AML-193 (cell line): ENCODE measurements at regions not wholly inside any gene's neighbourhood (a gene's known extent, or its start where the extent isn't known, plus 50 kb on each side); places are given as distances from the start of the nearest gene placed in this dataset.
"Not testable (repeated sequence)": the region's sequence is repeated elsewhere in the genome, so short reads cannot be mapped to it uniquely, and the experiment has no call there.

Experiments used
- DNase-seq, 2 experiments: peaks; one replicate each; lab custom pipeline; 2025; lab: John Stamatoyannopoulos, UW

DNA sequence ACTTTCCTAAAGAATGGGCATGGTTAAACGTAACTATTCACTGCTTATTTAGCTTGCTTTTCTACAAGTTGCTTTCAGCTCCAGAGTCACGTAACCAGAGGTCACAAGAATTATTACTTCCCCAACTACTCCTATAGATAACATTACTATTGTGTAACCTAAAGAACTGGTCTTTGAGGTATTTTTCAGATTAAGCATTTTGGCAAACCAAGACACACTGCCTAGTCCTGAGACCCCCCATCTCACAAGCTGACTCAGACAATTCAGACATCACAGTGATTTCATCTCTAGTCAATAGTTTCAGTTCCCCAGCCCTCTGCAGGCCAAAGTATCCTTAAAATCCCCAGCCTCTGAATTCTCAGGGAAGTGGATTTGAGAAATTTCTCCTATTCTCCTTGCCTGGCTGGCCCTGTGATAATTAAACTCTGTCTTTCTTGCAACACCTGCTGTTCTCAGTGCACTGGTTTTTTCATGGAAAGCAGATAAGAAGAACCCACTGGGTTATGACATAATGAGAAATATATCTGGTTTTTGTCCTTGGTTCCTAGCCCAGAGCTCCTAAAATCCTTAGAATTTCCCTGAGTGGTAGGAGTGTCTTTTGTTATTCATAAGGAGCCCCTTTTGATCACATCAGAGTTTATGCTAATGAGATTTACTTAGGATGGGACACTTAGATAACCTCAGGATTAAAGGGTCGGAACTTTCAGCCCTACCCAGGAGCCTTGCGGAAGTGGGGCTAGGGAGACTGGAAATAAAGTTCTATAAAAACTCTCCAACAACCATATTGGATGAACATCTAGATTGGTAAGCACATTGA lies 1310.8 kb upstream of the CHAC2 start:
- no peak for DNase-seq

DNA sequence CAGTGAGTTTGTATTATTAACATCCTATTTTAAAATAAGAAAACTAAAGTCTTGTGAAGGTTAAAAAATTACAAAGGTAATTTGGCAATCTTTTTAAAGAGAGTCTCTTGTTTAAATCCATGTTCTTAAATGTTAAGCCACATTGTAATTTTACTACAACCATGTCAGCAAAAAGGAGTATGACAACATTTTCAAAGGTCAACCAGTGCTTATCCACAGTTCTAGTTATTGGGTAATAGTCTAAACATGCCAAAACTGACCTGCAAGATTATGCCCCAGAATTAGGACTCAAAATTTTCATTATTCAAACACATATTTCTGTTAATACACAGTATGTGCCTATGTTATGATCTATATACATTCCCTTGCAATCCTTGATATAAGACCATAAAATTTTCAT lies 1312.6 kb upstream of the CHAC2 start:
- no peak for DNase-seq

DNA sequence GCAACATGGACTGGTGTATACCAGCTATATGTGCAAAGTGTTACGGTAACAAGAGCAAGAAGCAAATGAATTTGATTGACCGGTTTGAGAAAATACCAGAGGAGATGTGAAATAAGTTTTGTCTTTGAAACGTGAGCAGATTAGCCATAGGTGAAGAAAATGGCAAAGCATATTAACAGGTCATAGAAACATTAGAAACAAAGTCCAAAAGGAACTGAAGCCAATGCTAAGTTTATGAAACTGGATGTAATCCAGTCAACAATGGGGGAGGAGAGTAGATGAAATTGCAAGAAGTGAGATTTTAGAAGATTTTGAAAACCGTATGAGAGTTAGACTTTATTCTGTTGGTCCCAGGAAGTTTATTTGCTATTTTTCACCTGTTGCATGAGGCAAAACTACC lies 1315.4 kb upstream of the CHAC2 start:
- no peak for DNase-seq

DNA sequence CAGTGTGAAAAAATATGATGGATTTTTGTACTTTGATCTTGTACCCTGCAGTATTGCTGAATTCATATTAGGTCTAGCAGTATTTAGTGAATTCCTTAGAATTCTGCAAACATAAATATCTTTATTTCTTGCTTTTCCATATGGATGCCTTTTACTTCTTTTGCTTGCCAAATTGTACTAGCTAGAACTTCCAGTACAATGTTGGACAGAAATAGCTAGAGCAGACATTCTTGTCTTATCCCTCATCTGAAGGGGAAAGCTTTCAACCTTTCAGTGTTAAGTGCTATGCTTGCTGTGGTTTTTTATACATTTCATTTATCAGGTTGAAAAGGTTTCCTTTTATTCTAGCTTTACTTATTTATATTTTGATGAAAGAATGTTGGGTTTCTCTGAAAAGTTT lies 1321.9 kb upstream of the CHAC2 start:
- no peak for DNase-seq

DNA sequence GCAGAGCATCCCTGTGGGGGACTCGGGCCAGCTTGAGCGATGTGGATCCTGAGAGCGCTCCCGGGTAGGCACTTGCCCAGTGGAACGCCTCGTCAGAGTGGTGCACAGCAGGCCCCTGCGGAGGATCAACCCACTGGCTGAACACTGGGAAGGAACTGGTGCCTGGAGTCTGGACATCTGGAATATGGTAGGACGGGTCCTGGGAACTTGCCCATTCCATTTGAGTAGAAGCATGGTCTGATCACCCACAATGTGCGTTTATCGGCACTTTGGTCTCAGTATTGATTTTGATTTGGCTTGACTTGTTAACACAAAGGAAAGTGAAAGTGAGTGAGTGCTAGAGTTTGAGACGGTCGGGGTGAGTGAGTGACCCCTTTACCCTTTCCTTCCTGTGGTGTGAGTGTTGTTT lies 1336.2 kb upstream of the CHAC2 start:
- no peak for DNase-seq

DNA sequence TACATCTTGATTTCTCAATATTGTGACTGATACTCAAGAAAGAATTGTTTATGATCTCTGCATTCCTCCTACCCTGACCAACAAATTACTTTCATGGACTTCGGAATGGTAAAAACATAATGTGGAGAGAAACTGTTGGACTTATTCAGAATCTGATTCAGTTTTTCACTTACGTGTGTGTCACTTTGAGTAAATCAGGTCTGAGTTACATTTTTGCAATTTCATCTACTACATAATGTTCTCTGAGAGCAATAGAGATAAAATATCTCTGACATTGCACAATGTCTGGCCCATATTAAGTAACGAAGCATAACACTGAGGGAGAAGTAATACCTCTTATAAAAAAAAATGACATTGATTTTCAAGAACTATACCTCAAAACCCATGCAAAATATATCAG lies 1337.9 kb upstream of the CHAC2 start:
- DNase-seq = no peak

DNA sequence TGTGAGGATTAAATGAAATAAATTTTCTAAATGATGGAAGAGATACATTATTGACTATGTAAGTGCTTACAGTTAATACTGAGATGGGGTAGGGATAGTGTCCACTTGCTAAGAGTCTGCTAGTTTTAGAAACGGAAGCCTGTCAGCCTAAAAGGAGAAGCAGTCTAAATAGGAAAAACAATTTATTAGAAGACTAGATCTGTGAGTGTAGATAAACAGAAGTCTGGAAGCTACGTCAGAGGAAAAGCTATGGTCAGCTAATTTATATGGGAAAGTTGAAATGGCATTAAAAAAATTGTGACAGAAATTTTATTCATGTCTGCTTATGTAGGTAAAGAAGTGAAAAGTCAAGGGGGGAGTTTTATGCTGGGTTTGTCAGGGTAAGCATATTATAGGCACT lies 1338.4 kb upstream of the CHAC2 start:
- DNase-seq = no peak

DNA sequence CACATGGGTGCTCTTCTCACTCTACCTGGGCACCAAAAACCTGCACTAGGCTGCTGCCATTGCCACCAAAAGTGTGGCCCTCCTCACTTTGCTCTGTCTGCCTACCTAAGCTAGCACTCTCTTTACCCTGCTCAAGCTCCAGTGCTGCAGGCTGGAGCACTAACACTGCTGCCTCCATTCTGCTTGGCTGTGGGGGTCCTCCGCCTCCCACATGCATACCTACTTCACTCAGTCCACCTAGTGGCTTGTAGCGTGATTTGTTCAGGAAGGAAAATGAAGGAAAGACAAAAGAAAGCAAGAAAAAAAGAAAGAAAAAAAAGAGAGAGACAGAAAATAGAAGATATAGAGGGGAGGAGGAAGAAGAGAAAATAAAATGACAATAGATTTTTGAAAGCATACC lies 1339.4 kb upstream of the CHAC2 start:
- DNase-seq = no peak

DNA sequence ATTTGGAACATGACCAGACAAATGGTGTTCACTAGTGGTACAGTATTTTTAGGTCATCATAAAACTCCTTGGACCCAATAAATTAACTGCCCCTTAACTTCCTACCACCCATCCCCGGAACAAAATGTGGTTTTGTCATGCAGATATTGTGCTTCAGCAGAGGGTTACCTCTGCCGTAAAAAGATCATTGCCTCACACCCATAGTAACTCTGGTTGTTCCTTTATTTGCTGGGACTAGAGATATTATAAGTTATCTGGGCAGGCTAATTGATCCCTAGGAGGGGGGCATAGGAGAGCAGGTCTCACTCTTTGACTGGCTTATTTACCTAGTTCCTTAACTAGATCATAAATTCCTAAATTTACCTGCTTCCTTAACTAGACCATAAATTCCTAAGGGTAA lies 1343.9 kb upstream of the CHAC2 start:
- no peak for DNase-seq

DNA sequence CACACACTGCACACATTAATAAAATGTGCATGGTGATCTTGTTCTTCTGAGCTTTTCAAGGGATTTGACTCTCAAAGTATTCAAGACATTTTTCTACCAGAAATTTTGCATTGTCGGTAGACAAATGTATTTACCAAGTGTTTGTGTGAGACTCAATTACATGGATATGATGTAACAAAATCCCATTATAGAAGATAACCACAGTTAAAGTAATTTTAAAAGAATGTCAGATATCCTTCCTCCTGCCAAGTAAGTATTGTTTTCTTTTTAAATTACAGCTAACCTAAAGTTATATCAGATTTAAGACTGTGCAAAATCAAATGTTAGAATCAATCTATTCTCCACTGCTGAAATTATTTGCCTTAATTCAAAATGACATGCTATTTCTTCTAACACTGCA lies 1344.5 kb upstream of the CHAC2 start:
- no peak for DNase-seq

DNA sequence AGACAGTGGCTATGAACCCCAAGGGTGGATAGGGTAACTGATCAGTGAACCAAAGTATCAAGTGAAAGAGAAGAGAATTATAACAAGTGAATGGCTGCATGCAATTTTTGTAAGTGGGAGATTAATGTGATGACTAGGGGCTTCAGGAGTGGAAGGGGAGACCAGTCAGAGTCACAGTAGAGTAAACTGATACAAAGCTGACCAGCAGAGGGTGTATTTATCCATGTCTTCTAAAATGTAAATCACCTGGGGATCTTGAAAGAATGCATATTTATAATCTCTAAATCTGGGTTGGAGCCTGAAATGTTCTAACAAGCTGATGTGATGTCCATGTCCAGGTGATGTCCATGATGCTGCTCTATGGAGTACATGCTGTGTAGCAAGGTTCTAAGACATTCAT lies 1351.3 kb upstream of the CHAC2 start:
- DNase-seq = peak; percentile 2 to 11

DNA sequence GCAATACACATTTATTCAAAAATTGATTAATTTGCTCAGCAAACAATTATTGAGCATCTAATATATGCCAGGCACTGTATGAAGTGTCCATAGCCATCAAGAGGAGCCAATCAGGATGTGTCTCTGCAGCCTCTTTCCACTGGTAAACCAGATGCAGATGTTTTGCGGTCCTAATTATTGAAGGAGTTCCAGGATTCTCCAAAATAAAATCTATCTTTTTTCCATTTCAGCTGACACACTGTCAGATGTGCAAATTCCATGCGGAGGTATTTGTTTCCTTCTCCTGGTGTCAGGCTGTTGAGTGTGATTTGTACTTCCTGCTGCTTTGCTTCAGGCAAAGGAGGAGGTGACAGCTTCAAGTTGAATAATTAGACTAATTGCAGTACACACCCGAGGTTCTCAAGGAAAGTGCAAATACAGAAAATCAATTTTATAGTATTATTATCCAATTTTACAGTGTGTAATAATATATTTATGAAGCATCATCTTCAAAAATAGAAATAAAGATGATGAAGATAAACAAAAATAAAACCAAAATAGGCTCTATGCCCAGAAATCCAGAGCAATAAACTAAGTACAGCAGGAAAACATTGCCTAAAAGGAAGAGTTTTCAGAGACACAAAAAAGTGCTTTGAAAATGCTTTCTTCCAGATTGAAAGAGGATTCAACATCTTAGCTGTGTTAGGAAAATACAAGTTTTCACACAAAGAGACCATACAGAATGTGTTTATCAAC lies 1352.9 kb upstream of the CHAC2 start:
- no peak for DNase-seq

DNA sequence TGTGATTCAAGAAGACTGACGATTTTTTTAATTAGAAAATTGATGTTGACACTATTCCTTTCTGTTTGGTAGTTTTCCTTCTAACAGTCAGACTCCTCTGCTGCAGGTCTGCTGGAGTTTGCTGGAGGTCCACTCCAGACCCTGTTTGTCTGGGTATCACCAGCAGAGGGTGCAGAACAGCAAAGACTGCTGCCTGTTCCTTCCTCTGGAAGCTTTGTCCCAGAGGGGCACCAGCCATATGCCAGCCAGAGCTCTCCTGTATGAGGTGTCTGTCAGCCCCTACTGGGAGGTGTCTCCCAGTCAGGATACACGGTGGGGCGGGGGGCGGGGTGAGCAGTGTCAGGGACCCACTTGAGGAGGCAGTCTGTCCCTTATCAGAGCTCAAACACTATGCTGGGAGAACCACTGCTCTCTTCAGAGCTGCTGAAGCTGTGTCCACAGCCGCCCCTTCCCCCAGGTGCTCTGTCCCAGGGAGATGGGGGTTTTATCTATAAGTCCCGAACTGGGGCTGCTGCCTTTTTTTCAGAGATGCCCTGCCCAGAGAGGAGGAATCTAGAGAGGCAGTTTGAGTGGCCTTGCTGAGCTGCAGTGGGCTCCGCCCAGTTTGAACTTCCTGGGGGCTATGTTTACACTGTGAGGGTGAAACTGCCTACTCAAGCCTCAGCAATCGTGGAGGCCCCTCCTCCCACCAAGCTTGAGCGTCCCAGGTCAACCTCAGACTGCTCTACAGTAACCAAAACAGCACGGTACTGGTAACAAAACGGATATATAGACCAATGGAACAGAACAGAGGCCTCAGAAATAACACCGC lies 1358.1 kb upstream of the CHAC2 start:
- not testable (repeated sequence) for DNase-seq

DNA sequence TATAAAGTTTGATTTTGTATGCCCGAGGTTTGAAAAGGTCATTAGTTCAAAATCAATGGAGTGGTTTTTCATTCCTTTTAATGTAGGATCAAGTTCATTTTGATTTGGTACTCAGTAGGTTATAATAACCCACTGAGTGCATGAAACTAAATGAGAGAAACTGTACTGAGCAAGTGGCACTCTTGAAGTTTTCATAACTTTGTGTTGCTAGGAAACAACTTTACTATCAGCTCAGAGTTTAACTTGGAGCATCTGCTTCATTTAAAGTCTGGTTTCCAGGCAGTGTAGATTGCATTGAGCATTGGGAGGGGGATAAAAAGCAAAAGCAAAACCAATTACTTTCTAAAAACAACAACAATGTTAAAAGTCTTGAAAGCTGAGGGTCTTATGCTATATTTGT lies 1361.6 kb upstream of the CHAC2 start:
- no peak for DNase-seq

DNA sequence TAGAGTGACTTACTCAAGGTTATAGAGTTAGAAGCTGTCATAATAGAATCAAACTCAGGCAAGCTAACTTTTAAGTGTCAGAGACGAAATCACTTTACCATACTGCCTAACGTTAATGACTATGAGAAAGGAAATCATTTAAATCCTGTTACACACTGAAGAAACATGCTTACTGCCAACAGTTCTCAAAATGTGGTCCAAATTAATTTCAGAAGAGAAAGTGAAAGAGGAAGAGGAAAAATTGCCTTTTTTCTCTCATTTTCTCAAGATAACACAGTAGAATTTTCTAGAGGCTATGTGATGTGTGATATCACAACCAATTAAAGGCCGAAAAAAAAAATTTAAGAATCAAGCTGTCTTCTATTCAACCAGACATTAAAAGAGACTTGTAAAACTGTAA lies 1362.7 kb upstream of the CHAC2 start:
- no peak for DNase-seq

DNA sequence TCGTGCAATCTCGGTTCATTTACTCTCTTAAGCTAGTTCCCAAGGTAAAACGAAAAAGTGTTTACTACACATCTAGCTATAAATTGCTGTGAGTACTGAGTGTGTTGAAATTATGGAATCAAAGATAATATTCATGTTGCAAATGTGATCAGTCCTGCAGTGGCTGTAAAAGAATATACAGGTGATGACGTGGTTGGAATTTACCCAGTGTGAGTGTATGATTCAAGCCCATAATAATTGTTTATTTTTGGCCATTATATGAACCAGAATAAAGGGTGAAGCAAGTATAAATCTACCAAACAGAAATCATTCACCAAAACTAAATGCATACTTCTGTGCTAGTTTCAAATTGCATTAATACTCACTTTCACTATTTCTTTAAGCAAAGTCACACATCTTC lies 1363.6 kb upstream of the CHAC2 start:
- no peak for DNase-seq

DNA sequence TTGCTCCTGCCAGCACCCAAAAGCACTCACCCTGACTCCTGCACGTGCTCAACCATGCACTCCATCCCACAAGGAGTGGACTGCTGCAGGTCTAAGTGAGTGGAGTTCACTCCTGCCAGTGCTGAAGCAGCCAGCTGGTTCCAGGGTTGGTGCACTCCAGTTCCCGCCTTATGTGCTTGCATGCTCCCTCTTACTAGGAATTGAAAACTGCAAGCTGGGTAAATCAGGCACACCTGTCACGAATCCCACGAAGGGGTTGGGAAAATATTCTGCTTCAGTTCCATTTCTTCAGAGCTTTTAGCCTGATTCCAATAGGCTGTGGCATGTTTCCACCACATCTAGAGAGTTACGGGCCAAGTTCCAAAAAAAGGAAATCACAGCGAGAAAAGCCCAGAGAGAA lies 1365.5 kb upstream of the CHAC2 start:
- DNase-seq = no peak

DNA sequence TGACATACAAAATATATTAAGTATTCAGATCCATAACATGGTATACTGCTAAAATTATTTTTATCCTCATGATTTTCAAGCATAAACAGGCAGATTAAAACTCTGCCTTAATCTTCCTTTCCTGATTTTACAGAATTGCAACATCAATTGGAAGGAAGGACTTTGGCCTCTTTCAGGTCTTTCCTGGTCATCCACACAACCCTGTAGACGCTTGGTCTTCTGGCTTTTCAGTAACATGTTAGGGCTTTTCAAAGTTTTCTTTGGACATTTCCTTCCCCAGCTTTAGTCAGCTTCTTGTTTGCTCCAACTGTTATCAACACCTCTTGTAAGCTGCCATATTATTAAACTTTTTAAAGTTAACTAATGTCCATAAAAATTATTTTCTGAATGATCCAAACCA lies 1364.9 kb upstream of the NRXN1 start:
- DNase-seq = no peak

DNA sequence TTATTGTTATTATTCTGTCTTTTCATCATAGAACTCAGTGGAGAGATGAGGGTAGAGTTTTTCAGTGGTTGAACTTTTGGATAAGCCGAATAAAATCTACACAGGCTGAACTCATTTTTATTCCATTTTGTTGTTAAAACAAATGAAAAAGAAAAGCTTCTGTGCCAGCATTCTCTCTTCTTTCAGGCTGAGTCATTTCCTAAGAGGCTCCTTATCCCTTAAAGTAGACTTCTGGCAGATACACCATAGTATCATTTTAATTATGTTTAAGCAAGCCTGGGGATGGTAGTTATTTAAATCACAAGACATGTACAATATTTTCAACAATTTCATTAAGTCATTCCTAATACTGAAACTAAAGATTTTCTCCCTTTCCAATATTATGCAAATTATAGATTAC lies 1364.0 kb upstream of the NRXN1 start:
- no peak for DNase-seq

DNA sequence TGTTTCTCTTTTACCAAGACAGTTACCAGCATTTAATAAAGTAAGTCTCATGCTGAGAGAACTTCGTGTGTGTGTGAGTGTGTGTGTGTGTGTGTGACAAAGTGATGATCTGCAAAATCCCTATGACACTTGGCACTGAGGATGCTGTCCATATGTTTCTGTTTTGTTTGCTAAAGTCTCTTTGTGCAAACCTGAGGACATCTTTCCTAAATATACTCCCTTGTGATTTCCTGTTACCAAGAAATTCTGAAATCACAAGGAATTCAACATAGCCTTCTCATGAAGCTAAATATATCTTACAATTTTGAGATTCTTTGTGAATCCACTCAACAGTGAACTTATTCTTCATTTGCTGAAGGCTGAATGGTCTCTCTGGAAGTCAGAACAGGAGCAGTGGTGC lies 1359.7 kb upstream of the NRXN1 start:
- no peak for DNase-seq

DNA sequence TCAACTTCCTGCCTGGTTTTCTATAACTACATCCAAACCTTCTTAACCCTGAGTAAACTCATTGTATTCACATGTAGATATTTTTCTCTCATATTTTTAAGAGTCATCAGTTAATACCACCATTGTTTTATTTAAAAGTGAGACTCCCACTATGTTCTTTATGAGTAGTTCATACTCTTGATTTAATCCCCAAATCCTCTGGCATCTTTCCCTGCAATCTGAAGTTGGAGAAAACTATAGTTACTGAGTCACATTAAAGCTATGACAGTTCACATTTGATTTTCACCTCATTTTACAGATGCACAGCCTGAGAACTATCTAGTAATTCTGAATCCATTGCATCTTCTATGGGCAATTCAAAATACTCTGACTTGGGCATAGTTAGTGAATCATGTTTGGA lies 1358.7 kb upstream of the NRXN1 start:
- DNase-seq = no peak

DNA sequence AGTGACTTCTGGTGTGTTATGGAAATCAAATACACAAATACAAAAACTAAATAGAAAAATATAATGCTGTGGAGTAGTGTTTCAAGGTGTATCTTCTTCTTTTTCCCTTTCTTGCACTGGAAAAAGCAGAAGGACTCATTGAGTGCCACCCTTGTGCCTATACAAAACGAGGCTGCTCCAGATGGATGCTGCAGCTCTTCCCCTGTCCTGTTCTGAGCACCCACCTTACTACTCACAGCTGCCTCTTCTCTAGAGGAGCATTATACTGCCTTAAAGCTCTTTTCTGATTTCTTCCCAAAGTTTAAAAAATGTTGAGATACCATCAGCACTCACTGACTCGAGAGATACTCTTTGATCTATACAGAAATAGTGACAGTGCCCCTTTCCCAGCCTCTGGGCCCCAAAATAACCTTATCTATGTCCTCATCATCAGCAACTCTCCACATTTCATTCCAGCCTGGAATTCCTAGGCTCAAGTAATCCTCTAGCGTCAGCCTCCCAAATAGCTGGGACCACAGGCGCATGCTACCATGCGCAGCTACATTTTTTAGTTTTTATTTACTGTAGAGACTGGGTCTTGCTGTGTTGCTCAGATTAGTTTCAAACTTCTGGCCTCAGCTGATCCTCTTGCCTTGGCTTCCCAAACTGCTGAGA lies 1356.1 kb upstream of the NRXN1 start:
- DNase-seq = no peak
